ENCODE measurements at regions not wholly inside any gene's neighbourhood (a gene's known extent, or its start where the extent isn't known, plus 50 kb on each side); places are given as distances from the start of the nearest gene placed in this dataset.

DNA sequence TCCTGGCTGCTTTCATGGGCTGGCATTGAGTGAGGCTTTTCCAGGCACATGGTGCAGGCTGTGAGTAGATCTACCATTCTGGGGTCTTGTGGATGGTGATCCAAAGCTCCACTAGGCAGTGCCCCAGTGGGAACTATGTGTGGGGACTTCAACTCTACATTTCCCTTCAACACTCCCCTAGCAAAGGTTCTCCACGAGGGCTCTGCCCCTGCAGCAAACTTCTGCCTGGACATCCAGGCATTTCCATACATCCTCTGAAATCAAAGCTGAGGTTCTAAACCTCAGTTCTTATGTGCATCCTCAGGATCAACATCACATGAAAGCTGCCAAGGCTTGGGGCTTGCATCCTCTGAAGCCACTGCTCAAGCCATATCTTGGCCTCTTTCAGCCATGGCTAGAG lies 282.9 kb upstream of the ZPLD1 start:
- no peak for TF ChIP-seq CTCF (IDR thresholded peaks at IDR 0.05; ENCODE audit: poor library complexity, severe bottlenecking)
- TF ChIP-seq, protein P1, sequence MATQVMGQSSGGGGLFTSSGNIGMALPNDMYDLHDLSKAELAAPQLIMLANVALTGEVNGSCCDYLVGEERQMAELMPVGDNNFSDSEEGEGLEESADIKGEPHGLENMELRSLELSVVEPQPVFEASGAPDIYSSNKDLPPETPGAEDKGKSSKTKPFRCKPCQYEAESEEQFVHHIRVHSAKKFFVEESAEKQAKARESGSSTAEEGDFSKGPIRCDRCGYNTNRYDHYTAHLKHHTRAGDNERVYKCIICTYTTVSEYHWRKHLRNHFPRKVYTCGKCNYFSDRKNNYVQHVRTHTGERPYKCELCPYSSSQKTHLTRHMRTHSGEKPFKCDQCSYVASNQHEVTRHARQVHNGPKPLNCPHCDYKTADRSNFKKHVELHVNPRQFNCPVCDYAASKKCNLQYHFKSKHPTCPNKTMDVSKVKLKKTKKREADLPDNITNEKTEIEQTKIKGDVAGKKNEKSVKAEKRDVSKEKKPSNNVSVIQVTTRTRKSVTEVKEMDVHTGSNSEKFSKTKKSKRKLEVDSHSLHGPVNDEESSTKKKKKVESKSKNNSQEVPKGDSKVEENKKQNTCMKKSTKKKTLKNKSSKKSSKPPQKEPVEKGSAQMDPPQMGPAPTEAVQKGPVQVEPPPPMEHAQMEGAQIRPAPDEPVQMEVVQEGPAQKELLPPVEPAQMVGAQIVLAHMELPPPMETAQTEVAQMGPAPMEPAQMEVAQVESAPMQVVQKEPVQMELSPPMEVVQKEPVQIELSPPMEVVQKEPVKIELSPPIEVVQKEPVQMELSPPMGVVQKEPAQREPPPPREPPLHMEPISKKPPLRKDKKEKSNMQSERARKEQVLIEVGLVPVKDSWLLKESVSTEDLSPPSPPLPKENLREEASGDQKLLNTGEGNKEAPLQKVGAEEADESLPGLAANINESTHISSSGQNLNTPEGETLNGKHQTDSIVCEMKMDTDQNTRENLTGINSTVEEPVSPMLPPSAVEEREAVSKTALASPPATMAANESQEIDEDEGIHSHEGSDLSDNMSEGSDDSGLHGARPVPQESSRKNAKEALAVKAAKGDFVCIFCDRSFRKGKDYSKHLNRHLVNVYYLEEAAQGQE (IDR thresholded peaks at IDR 0.05; ENCODE audit: borderline replicate concordance), result no peak
- no peak for TF ChIP-seq POLR2AphosphoS5 (IDR thresholded peaks at IDR 0.05)
- no peak for TF ChIP-seq EP300 (conservative IDR thresholded peaks at IDR 0.05; ENCODE audit: poor library complexity, severe bottlenecking)
- no peak for TF ChIP-seq RAD21 (conservative IDR thresholded peaks at IDR 0.05)
- no peak for TF ChIP-seq SMC3 (conservative IDR thresholded peaks at IDR 0.05; ENCODE audit: poor library complexity)
- TF ChIP-seq TAF1 (IDR thresholded peaks at IDR 0.05; ENCODE audit: low read depth), result no peak
